Neutrophil (primary cell): ENCODE measurements at regions not wholly inside any gene's neighbourhood (a gene's known extent, or its start where the extent isn't known, plus 50 kb on each side); places are given as distances from the start of the nearest gene placed in this dataset.

Experiments used
- H3K27ac ChIP-seq: fragments of 200-600 bp; sonication (generic); 2 replicates; pipeline ENCODE4 v1.5.1; 2016; ENCODE audit warnings: mild to moderate bottlenecking, moderate library complexity
- H3K27me3 ChIP-seq: fragments of 200-600 bp; sonication (generic); 2 replicates; pipeline ENCODE4 v1.6.0; 2016; ENCODE audit warnings: mild to moderate bottlenecking
- H3K36me3 ChIP-seq: fragments of 200-600 bp; sonication (generic); 2 replicates; pipeline ENCODE4 v1.5.1; 2017
- H3K4me1 ChIP-seq, 2 experiments: fragments of 200-600 bp in 1 of 2; sonication (generic) in 1 of 2; 1 replicate in 1 of 2; 2 replicates in 1 of 2; pipeline versions ENCODE4 v1.5.1 to v1.6.1; 2013 to 2016; ENCODE audit warnings: low read depth in 1 of 2, low read length in 1 of 2, mild to moderate bottlenecking in 1 of 2, moderate library complexity in 1 of 2; ENCODE audit not compliant: control insufficient read depth in 1 of 2, insufficient read depth in 1 of 2
- H3K4me3 ChIP-seq, 2 experiments: fragments of 200-600 bp in 1 of 2; sonication (generic) in 1 of 2; 1 replicate in 1 of 2; 2 replicates in 1 of 2; pipeline ENCODE4 v1.5.1; 2013 to 2016; ENCODE audit warnings: low read depth in 1 of 2, low read length in 1 of 2, mild to moderate bottlenecking in 1 of 2, moderate library complexity in 1 of 2
- H3K9me3 ChIP-seq: fragments of 200-600 bp; sonication (generic); 2 replicates; pipeline ENCODE4 v1.5.1; 2016
- TF ChIP-seq, protein P1 (sequence below): fragments of 200-600 bp; sonication (generic); IDR thresholded peaks from 2 replicates; pipeline ENCODE4 v1.5.1; 2016; ENCODE audit warnings: antibody characterized with exemption

DNA sequence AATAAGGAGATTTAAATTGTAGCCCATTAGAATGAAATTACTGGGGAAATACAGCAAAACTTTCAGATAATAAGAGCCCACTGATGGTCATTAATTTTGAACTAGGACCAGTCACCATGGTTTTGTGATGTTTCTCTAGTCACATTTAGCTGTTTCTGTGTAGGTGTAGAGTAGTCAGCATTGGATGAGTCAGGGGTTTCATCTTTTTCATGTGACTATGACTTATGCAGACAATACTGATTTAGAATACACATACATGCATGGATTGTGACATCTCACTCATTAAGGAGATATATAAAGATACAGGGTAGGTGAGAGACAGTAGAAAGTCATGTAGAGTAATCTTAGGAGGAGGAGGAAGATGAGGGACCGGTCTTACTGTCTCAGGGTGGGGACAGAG is 1192.7 kb downstream of the KCNT2 start:
- Histone ChIP-seq H3K27me3 (no peaks in the 10 kb centered on the region), H3K4me3 (no peak overlapping the region), H3K27ac (no peak overlapping the region), H3K4me1 (no peaks in the 10 kb centered on the region), H3K9me3 (no peaks in the 10 kb centered on the region), H3K36me3 (no peaks in the 10 kb centered on the region)
- TF ChIP-seq, protein P1, sequence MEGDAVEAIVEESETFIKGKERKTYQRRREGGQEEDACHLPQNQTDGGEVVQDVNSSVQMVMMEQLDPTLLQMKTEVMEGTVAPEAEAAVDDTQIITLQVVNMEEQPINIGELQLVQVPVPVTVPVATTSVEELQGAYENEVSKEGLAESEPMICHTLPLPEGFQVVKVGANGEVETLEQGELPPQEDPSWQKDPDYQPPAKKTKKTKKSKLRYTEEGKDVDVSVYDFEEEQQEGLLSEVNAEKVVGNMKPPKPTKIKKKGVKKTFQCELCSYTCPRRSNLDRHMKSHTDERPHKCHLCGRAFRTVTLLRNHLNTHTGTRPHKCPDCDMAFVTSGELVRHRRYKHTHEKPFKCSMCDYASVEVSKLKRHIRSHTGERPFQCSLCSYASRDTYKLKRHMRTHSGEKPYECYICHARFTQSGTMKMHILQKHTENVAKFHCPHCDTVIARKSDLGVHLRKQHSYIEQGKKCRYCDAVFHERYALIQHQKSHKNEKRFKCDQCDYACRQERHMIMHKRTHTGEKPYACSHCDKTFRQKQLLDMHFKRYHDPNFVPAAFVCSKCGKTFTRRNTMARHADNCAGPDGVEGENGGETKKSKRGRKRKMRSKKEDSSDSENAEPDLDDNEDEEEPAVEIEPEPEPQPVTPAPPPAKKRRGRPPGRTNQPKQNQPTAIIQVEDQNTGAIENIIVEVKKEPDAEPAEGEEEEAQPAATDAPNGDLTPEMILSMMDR = no peak

DNA sequence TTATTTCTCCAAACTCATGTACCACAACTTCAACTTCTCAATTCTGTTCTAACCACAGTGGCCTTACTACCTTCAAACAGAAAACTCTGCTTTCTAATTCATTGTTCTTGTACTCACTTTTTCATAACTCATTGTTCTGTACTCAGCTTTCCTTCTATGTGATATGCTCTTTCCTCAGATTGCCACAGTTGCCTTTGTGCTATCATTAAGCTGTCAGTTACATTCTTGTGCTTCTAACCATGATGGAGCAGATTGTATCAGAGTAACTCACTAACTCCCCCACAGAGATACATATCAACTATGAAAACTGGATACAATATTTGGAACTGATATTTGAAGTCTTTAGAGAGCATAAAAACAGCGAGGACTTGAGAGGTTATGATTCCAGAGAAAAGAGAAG is 1213.7 kb downstream of the KCNT2 start:
- Histone ChIP-seq H3K4me1 (no peaks in the 10 kb centered on the region), H3K4me3 (no peak overlapping the region), H3K36me3 (no peaks in the 10 kb centered on the region), H3K9me3 (no peaks in the 10 kb centered on the region), H3K27ac (no peak overlapping the region), H3K27me3 (no peaks in the 10 kb centered on the region)
- TF ChIP-seq, protein P1 = no peak

DNA sequence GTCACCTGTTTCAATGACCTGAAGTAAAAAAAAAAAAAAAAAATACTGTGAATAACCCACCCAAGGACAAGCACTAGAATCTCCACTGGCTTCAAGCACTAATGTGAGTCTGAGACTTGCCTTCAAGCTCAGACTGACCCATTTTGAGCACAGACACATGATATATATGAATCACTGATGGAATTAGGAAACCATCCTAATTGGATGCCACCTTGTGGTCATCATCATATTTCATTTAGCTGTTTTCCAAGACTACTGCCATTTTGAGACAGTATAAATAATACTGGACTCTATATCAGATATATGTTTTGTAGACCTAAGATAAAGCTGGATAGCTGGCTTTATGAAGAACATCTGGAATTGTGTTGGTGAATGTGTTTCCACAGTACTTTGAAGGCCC is 1232.0 kb downstream of the KCNT2 start:
- TF ChIP-seq, protein P1 = no peak
- Histone ChIP-seq H3K9me3 (no peaks in the 10 kb centered on the region), H3K4me1 (no peaks in the 10 kb centered on the region), H3K36me3 (no peaks in the 10 kb centered on the region), H3K4me3 (no peak overlapping the region), H3K27ac (no peak overlapping the region), H3K27me3 (no peaks in the 10 kb centered on the region)

DNA sequence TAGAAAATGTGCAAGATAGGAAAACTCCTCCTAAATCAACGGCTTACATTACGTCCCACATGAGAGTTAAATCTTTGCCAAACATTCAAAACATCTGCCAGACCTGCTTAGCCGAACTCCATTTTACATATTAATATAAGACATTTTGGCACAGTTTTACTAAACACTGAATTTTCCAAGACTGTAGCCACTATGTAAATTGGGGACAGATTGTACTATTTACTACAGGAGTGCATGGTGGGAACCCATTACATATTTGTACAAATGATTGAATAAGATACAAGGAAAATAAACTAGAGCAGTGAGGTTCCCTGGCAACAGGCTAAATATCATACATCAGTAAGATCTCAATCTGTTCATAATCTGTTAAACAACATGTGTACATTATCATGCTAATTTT is 1234.4 kb downstream of the KCNT2 start:
- Histone ChIP-seq H3K4me1 (no peaks in the 10 kb centered on the region), H3K4me3 (no peak overlapping the region), H3K36me3 (no peaks in the 10 kb centered on the region), H3K27me3 (no peaks in the 10 kb centered on the region), H3K9me3 (no peaks in the 10 kb centered on the region), H3K27ac (no peak overlapping the region)
- TF ChIP-seq, protein P1 = no peak

DNA sequence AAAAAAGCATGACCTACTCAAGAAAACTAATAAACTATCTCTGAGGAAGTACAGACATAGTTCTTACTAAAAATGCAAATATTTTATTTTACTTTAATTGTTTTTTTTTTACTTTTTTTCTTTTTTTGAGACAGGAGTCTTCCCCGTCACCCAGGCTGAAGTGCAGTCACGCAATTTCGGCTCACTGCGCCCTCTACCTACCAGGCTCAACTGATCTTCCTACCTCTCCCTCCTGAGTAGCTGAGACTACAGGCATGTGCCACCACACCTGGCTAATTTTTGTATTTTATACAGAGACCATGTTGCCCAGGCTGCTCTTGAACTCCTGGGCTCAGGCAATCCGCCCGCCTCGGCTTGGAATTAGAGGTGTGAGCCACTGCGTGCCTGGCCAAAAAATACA is 1263.1 kb downstream of the KCNT2 start:
- no peaks in the 10 kb centered on the region for H3K4me1 ChIP-seq
- TF ChIP-seq, protein P1 = no peak
- no peak overlapping the region for H3K4me3 ChIP-seq
- no peaks in the 10 kb centered on the region for H3K36me3 ChIP-seq
- H3K27me3 ChIP-seq = no peaks in the 10 kb centered on the region
- no peak overlapping the region for H3K27ac ChIP-seq
- no peaks in the 10 kb centered on the region for H3K9me3 ChIP-seq

DNA sequence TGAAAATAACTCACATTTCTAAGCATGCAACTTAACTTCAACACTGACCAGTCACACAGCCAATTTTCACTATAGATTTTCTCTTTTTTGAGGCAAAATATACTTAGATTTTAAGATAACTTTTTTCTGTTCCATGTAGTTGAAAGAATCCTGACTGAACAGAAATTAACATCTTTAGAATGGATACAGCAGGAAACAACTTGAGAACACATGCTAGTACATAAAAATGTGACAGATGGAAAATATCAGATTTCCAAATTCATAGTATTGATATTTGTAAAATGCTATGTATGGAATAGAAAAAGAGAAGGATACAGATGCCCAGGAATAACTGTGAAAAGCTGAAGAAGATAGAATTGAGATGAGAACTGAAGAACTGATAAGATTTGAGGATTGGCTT is 1270.6 kb downstream of the KCNT2 start:
- no peak overlapping the region for H3K27ac ChIP-seq
- H3K4me1 ChIP-seq = no peaks in the 10 kb centered on the region
- no peaks in the 10 kb centered on the region for H3K9me3 ChIP-seq
- H3K27me3 ChIP-seq = no peaks in the 10 kb centered on the region
- H3K36me3 ChIP-seq = no peaks in the 10 kb centered on the region
- TF ChIP-seq, protein P1 = no peak
- H3K4me3 ChIP-seq = no peak overlapping the region
